Kidney glomerular epithelial cell (primary cell): ENCODE measurements at regions not wholly inside any gene's neighbourhood (a gene's known extent, or its start where the extent isn't known, plus 50 kb on each side); places are given as distances from the start of the nearest gene placed in this dataset.
"Not testable (repeated sequence)": the region's sequence is repeated elsewhere in the genome, so short reads cannot be mapped to it uniquely, and the experiment has no call there.

Source experiments
- DNase-seq: peaks from one replicate; lab custom pipeline; 2025; lab: John Stamatoyannopoulos, UW

- not testable (repeated sequence) for DNase-seq
Measured at GRCh38 chr15:44849701-44850403, 106.6 kb upstream of the TERB2 start.

- DNase-seq, result peak; percentile 79
Measured at GRCh38 chr15:44853304-44853950, 103.1 kb upstream of the TERB2 start.

GRCh38 chr15:44854696-44855095 lies 101.8 kb upstream of the TERB2 start:
- not testable (repeated sequence) for DNase-seq

GRCh38 chr15:44856284-44856683 lies 100.2 kb upstream of the TERB2 start:
- DNase-seq, result not testable (repeated sequence)

- not testable (repeated sequence) for DNase-seq
Measured at GRCh38 chr15:44857164-44857710, 99.2 kb upstream of the TERB2 start.

- DNase-seq, result not testable (repeated sequence)
Measured at GRCh38 chr15:44859088-44859487, 97.4 kb upstream of the TERB2 start.

- not testable (repeated sequence) for DNase-seq
Measured at GRCh38 chr15:44860168-44860567, 96.3 kb upstream of the TERB2 start.

- DNase-seq, result no peak
Measured at GRCh38 chr15:44861439-44861910, 95.0 kb upstream of the TERB2 start.

- no peak for DNase-seq
Measured at GRCh38 chr15:44861917-44862316, 94.6 kb upstream of the TERB2 start.

GRCh38 chr15:44862866-44863265 lies 93.6 kb upstream of the TERB2 start:
- not testable (repeated sequence) for DNase-seq

GRCh38 chr15:44868100-44868499 lies 88.4 kb upstream of the TERB2 start:
- DNase-seq, result not testable (repeated sequence)

GRCh38 chr15:44870125-44870524 lies 86.4 kb upstream of the TERB2 start:
- not testable (repeated sequence) for DNase-seq

GRCh38 chr15:44873103-44873502 lies 83.4 kb upstream of the TERB2 start:
- DNase-seq, result no peak

- no peak for DNase-seq
Measured at GRCh38 chr15:44879066-44879465, 77.4 kb upstream of the TERB2 start.

- DNase-seq, result peak; percentile 78
Measured at GRCh38 chr15:44882499-44882968, 74.0 kb upstream of the TERB2 start.

- no peak for DNase-seq
Measured at GRCh38 chr15:44883199-44883877, 73.1 kb upstream of the TERB2 start.

GRCh38 chr15:44898890-44899651 lies 57.4 kb upstream of the TERB2 start:
- not testable (repeated sequence) for DNase-seq

- DNase-seq, result not testable (repeated sequence)
Measured at GRCh38 chr15:44899775-44900174, 56.7 kb upstream of the TERB2 start.

- DNase-seq, result not testable (repeated sequence)
Measured at GRCh38 chr15:44900796-44901195, 55.7 kb upstream of the TERB2 start.

GRCh38 chr15:44903281-44903680 lies 53.2 kb upstream of the TERB2 start:
- DNase-seq, result peak; percentile 29

- DNase-seq, result not testable (repeated sequence)
Measured at GRCh38 chr15:44904651-44905340, 51.7 kb upstream of the TERB2 start.
